Tibial artery (tissue), 4 donors: ENCODE measurements at regions not wholly inside any gene's neighbourhood (a gene's known extent, or its start where the extent isn't known, plus 50 kb on each side); places are given as distances from the start of the nearest gene placed in this dataset.

ENCODE experiments used
- DNase-seq, 2 donors: peaks; one replicate each; pipeline ENCODE4 v3.0.0-alpha.2; 2019
- H3K27ac ChIP-seq, 2 donors: fragments of 200-600 bp; sonication (generic) in 1 of 2; 1 replicate in 1 of 2; 2 replicates in 1 of 2; pipeline ENCODE4 v1.5.1; 2018 to 2019; ENCODE audit warnings: mild to moderate bottlenecking in 1 of 2
- H3K27me3 ChIP-seq, 2 donors: fragments of 200-600 bp; sonication (generic) in 1 of 2; one replicate each; pipeline versions ENCODE4 v1.5.1 to v1.6.0; 2016 to 2019
- H3K36me3 ChIP-seq, 3 donors: fragments of 200-600 bp; sonication (generic) in 2 of 3; one replicate each; pipeline ENCODE4 v1.5.1; 2016 to 2019; ENCODE audit warnings: mild to moderate bottlenecking in 2 of 3
- H3K4me1 ChIP-seq, 4 donors: fragments of 200-600 bp; sonication (generic) in 2 of 4; 1 replicate in 3 of 4; 2 replicates in 1 of 4; pipeline ENCODE4 v1.5.1; 2016 to 2019
- H3K4me3 ChIP-seq, 2 donors: fragments of 200-600 bp; sonication (generic) in 1 of 2; 1 replicate in 1 of 2; 2 replicates in 1 of 2; pipeline ENCODE4 v1.5.1; 2018 to 2019; ENCODE audit warnings: mild to moderate bottlenecking in 2 of 2
- H3K9me3 ChIP-seq, 3 donors: fragments of 200-600 bp; sonication (generic) in 1 of 3; one replicate each; pipeline ENCODE4 v1.5.1; 2016 to 2019
- CTCF ChIP-seq, 2 experiments: fragments of 200-600 bp in 1 of 2; fragments of 450-650 bp in 1 of 2; IDR thresholded peaks; one replicate each; pipeline ENCODE4 v1.5.1; 2017 to 2019; ENCODE audit warnings: antibody characterized with exemption in 2 of 2, mild to moderate bottlenecking in 1 of 2, moderate library complexity in 1 of 2
- intact Hi-C: fragments of 100-400 bp; cut with DNase I; formaldehyde crosslinking; loops from one replicate; pipeline ENCODE4 v1.15.0; 2023; ENCODE audit warnings: low total_unique reads

DNA sequence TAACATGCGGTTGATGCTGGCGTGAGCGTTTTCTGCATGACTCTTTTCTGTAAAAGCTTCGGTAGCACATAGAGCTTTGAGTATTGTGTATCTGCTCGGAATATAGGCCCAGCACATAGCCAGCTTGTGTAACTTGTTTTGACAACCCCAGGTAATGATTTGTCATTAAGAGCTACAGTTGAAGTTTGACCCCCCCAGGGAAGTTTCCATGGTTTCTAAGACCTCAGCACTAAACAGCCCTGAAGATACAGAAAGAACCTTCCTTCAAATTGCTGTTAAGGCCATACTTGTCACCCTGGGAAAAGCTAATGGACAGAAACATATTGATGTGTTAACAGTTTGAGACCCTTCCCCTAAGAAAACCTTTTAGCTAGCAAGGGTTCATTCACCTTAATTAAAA lies 380.7 kb downstream of the PRDM2 start:
- TF ChIP-seq CTCF (IDR thresholded peaks at IDR 0.05) = no peak
- peaks cover 0 to 4% (median 0%) of the 10 kb centered on the region in 3 donors for H3K9me3 ChIP-seq
- intact Hi-C loops = no loop called here

GRCh38 chr1:14082331-14082730 lies 382.3 kb downstream of the PRDM2 start:
- no peak for DNase-seq
- Histone ChIP-seq H3K4me3 (no peak overlapping the region), H3K4me1 (no peaks in the 10 kb centered on the region), H3K27me3 (no peaks in the 10 kb centered on the region), H3K36me3 (no peaks in the 10 kb centered on the region), H3K9me3 (no peaks in the 10 kb centered on the region), H3K27ac (no peak overlapping the region)
- no peak for TF ChIP-seq CTCF (IDR thresholded peaks at IDR 0.05)
- intact Hi-C loops = no loop called here

More for the DNA sequence above, 380.7 kb downstream of the PRDM2 start:
- Histone ChIP-seq H3K27me3 (no peaks in the 10 kb centered on the region), H3K36me3 (no peaks in the 10 kb centered on the region), H3K27ac (no peak overlapping the region), H3K4me3 (no peak overlapping the region), H3K4me1 (no peaks in the 10 kb centered on the region)
- no peak for DNase-seq

DNA sequence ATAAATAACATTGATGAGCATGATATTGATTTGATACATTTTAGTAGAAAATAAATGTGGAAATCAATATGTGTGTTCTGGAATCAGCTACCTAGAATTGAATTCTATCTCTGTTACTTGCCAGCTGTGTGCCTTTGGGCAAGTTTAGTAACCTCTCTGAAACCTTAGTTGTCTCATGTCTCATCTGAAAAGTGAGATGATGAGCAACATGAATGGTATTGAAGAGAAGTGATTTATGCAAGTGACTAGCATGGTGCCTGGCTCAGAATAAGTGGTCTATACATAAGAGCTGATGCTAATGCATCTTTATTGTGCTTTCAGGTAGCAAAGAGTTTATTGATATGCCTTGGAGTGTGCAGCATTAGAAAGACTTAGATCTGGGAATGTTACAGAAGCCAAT lies 383.3 kb downstream of the PRDM2 start:
- H3K27me3 ChIP-seq = no peaks in the 10 kb centered on the region
- no peaks in the 10 kb centered on the region for H3K4me1 ChIP-seq
- no peak for DNase-seq
- no peak overlapping the region for H3K27ac ChIP-seq
- intact Hi-C loops = no loop called here
- TF ChIP-seq CTCF (IDR thresholded peaks at IDR 0.05) = no peak
- H3K4me3 ChIP-seq = no peak overlapping the region
- H3K36me3 ChIP-seq = no peaks in the 10 kb centered on the region
- no peaks in the 10 kb centered on the region for H3K9me3 ChIP-seq

GRCh38 chr1:14083706-14084105 lies 383.7 kb downstream of the PRDM2 start:
- no peak for TF ChIP-seq CTCF (IDR thresholded peaks at IDR 0.05)
- H3K9me3 ChIP-seq = no peaks in the 10 kb centered on the region
- H3K36me3 ChIP-seq = no peaks in the 10 kb centered on the region
- H3K4me3 ChIP-seq = no peak overlapping the region
- intact Hi-C loops = no loop called here
- no peak overlapping the region for H3K27ac ChIP-seq
- no peak for DNase-seq
- H3K4me1 ChIP-seq = no peaks in the 10 kb centered on the region
- no peaks in the 10 kb centered on the region for H3K27me3 ChIP-seq

GRCh38 chr1:14090062-14090461 lies 390.1 kb downstream of the PRDM2 start:
- intact Hi-C loops = no loop called here
- H3K27ac ChIP-seq = no peak overlapping the region
- H3K4me1 ChIP-seq = no peaks in the 10 kb centered on the region
- TF ChIP-seq CTCF (IDR thresholded peaks at IDR 0.05) = no peak
- no peak overlapping the region for H3K4me3 ChIP-seq
- H3K27me3 ChIP-seq = peaks cover 0 to 5% of the 10 kb centered on the region in 2 donors
- H3K9me3 ChIP-seq = peaks cover 0 to 8% (median 8%) of the 10 kb centered on the region in 3 donors
- no peaks in the 10 kb centered on the region for H3K36me3 ChIP-seq
- no peak for DNase-seq

- no peak for TF ChIP-seq CTCF (IDR thresholded peaks at IDR 0.05)
- Histone ChIP-seq H3K4me1 (no peaks in the 10 kb centered on the region), H3K27me3 (peaks cover 0 to 5% of the 10 kb centered on the region in 2 donors), H3K4me3 (no peak overlapping the region), H3K9me3 (peaks cover 0 to 8% (median 8%) of the 10 kb centered on the region in 3 donors), H3K36me3 (no peaks in the 10 kb centered on the region), H3K27ac (no peak overlapping the region)
- intact Hi-C loops = no loop called here
- no peak for DNase-seq
These were observed 390.5 kb downstream of the PRDM2 start for GRCh38 chr1:14090531-14090930.
